SKM-1 (cell line): ENCODE measurements at regions not wholly inside any gene's neighbourhood (a gene's known extent, or its start where the extent isn't known, plus 50 kb on each side); places are given as distances from the start of the nearest gene placed in this dataset.

Experiments used
- DNase-seq: peaks from one replicate; lab custom pipeline; 2025; ENCODE audit not compliant: unreplicated experiment; lab: John Stamatoyannopoulos, UW

DNA sequence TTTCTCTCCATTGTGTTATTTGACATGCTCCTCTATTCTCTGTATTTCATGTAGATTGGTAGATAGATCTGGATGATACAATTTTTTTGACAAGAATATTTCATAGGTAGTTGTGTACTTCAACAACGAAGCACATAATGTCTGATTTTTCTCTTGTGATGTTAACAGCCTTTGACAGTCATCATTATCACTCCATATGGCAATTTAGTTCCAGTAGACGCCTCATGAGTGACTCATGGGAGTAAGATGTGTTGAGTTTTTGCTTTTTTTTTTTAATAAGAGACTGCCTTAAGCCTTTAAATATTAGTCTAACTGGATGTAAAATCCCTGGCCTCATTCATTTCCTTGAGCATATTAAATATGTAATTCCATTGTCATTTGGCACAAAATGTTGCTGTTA lies 123.5 kb upstream of the ZNF32 start:
- no peak for DNase-seq

GRCh38 chr10:43771675-43772074 lies 123.0 kb upstream of the ZNF32 start:
- DNase-seq = no peak

GRCh38 chr10:43765516-43765915 lies 116.8 kb upstream of the ZNF32 start:
- no peak for DNase-seq

DNA sequence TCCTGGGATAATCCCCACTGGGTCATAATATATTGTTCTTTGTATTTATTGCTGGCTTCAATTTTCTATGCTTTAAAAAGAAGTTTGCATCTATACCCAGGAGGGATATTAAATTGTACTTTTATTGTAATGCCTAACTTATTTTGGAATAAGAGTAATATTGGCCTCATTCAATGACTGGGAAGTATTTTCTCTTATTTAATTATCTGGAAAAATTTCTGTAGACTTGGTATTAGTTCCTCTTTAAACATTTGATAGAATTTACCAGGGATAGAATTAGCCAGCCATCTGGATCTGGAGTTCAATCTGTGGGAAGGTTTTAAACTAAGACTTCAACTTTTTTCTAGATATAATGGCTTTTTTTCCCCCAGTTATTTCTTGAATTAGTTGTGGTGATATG lies 115.2 kb upstream of the ZNF32 start:
- DNase-seq = no peak

DNA sequence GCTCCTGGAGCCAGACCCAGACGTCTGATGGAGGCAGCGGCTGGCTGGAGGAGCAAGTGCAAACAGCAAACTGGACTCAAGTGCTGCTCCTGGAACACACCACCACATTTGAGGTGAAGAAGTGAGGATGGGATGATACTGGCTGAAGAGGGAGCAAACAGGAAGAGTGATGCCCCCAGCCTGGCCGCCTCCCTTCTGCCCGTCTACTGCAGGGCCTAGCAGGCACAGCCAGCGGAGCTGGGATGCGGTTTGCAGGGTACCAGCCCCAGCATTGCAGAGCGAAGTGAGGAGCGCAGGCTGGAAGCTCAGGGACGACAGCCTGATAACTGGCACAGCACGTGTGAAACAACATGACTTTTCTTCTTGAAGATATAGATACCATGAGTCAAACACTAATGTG lies 111.8 kb upstream of the ZNF32 start:
- DNase-seq = no peak

GRCh38 chr10:43759216-43759615 lies 110.5 kb upstream of the ZNF32 start:
- no peak for DNase-seq

DNA sequence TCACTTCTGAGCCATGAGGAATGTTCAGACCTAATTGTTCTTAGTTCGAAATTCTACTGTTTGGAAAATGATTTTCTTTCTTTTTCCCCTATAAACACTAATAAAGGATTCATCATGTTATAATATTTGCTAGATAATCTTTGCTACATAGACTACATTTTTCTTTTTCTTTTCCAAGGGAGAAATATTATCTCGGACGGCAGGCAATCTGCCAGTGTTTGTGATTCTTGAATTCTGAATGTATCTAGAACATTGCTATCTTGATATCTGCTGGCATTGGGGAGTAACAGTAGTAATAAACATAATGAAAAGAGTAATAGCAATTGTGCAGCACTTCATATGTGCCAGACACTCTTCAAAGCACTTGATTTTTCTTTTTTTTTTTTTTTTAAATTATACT lies 107.7 kb upstream of the ZNF32 start:
- DNase-seq = no peak

DNA sequence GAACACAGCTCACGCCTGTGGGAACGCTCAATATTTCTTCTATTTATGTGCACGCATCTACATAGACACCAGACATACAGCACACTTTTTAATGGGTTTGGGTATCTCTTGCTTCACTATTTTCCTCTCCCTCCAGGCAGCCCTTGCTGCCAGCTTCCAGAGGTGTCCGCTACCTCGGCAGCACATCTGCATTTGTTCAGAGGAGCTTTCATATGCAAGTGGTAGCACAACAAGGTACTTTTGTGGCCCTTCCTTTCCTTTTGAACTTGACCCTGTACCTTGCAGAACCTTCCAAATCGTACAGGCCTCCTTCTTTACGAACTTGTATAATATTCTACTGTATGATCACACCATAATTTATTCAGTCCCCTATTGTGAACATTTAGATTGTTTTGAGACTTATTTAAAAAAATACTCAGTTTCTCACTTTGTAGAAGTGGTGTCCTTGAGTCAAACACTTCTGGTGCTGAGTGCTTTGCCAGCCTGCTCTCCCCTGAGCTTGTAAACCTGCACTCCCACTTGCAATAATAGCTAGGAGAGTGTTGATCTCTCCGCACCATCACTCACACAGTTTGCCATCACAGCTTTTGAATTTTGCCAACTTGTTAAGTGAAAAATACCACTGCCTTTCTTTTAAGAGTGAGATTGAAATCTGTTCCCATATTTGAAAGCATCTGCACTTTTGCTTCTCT lies 106.0 kb upstream of the ZNF32 start:
- DNase-seq = no peak

DNA sequence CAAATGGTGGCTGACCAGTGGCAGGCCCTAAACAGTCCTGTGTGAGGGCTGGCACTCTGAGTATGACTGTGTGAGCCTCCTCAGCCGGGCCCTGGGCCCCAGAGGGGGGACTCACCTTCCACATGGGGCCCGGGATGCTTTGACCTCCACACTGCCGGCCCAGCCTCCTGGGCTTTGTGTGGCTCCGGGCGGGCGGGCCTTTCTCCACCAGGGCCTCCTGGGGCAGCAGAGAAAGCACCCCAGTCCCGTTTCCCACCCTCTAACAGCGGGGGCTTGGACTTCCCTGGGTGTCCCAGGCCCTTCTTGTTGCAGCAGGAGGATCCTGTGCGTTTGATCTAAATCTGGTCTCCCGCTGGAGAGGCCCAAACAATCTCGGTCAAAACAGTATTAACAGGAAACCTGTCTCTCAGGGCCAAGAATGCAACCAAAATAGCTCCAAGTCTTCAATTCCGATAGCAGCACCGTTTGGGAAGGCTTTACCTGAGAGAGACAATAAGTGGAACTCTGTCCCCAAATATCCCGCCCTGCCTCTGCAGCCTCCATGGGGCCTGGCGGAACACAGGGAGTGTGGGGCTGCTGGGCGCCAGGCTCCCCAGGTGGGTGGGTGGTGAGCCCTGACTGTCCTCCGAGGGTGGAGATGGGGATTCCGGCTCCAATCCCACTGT lies 104.8 kb upstream of the ZNF32 start:
- DNase-seq = no peak

DNA sequence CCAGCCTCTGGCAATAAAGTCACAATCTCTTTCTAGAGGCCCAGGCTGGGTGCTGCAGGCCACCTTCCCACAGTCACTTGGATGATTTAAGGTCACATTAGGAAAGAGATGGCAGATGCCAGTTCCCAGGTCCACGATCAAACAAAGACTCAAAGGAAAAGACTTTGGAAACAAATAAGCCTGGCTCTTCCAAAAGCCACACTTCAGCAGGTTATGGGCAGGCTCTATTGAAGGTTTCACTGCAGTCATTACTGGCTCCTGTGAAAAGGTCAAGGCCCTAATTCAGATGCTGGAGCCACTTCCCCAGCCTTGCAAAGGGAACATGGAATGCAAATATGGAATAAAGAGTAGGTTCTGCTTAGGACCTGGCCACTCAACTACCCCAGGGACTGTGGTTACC lies 104.0 kb upstream of the ZNF32 start:
- DNase-seq = no peak

DNA sequence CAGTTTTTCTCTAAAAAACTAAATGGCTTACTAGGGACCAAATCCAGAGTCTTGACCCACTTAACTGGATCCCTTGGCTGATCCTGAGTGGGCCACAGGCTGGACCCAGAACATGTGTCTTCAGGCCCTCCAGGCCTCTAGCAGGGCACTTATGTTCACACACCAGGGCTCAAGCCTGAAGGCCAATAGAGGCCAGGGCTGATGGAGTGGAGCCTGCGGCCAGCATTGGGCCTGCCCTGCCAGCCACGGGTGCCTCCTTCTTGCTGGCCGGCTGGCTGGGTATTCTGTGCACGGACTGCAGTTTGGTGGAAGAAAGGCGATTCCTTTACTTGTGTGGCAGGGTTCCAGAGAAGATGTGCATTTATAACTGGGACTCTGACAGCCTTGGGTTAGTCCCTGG lies 103.0 kb upstream of the ZNF32 start:
- no peak for DNase-seq

DNA sequence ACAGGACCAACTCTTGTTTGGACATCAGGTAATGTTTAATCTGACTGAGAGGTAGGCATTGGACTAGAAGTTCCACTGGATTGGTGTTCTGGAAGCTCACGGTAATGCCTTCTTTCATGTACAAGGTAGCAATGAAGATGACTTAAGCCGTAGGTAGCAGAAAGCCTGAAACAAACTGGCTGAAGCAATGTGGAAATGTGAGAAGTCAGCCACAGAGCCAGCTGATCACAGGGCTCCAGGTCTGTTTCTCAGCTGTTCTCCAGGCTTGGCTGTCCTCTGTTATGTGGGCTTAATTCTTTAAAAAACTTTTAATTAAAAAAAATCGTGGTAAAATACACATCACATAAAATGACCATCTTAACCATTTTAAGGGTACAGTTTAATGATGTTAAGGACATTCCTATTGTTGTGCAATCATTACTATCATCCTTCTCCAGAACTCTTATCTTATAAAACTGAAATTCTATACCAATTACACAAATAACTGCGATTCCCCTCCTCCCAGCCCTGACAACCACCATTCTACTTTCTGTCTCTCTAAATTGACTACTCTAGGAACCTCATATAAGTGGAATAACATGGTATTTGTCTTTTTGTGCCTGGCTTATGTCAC lies 101.4 kb upstream of the ZNF32 start:
- no peak for DNase-seq

GRCh38 chr10:43749145-43749576 lies 100.5 kb upstream of the ZNF32 start:
- DNase-seq = no peak

DNA sequence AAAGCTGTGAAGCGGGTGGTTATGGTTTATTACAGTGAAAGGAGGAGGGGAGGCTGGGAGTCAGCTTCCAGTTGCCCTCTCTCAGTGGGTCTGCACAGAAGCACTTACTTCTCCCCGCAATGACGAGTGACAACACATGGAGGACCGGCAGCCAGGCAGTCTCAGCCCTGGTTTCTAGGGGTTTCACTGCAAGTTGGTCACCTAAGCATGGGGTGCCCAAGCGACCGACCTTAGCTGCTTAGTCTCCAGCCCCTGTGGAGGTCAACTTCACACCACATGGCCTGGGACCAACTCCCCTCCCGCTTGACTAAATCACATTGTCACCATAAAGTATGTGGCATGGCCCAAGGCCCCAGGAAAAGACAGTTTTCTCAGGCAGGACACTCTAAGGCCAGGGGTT lies 99.9 kb upstream of the ZNF32 start:
- DNase-seq = no peak

DNA sequence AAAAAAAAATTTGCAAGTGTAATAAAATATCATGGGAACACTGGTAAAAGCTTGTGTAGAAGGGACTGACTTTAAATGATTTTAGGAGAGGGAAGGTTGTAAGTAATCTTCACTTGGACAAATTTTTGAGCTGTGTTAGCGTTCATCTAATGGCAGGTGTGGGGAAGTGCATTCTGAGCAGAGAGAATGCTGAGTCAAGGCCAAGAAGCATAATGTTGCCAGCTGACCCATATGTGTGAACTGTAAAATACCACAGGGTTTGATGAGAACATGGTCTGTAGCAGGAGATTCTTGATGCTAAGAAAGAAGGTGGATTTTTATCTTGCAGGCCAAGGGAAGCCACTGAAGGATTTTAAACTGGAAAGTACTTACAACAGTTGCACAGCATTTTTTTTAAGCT lies 98.2 kb upstream of the ZNF32 start:
- no peak for DNase-seq

- DNase-seq = no peak
Observed at GRCh38 chr10:43739161-43739560, 90.5 kb upstream of the ZNF32 start.

DNA sequence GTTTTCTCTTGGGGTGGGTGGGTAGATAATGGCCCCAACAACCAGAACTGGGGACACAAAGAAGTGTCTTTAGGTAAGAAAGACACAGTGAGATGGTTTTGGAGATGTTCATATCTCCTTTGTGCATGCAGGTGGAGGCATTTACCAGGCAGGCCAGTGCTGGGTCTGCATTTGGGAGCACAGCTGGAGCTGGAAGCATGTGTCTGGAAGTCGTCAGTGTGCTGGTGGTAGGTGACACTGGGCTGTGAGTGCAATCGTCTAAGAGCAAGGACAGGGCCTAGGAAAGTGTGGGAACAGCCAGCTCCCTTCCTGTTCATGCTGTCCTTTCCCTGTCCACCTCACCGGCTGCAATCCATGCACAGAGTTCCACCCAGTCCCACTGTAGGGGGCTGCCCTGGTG lies 88.3 kb upstream of the ZNF32 start:
- DNase-seq = no peak

DNA sequence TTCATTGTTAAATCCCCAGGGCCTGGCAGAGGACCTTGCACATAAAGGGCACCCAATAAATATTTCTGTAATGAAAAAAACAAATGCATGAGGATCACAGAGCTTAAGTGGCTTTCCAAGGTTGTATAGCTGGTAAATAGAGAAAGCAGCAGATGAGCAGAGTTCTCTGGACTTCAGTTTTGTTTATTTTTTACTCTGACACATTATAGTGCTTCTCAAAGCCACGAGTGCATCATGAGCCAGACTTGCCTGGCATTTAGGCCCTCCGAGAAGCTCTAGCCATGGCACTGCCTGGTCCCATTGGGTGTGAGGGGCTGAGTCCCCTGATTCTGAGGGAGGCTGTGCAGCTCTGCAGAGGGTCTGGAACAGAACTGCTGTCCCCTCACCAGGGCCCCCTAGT lies 87.2 kb upstream of the ZNF32 start:
- DNase-seq = no peak

DNA sequence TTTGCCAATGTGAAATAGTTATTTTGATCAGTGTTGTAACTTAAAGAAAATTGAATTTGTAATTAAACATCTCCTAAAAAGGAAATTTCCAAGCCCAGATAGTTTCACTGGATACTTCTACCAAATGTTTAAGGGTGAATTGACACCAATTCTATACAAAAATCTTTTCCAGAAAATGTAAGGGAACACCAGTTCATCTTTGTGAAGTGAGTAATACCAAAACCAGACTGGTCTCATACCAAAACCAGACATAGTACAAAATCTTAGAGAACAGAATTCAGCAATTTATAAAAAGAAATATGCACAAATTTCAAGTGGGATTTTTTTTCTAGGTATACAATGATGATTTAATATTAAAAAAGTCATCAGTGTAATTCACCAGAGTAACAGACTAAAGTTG lies 86.0 kb upstream of the ZNF32 start:
- no peak for DNase-seq

DNA sequence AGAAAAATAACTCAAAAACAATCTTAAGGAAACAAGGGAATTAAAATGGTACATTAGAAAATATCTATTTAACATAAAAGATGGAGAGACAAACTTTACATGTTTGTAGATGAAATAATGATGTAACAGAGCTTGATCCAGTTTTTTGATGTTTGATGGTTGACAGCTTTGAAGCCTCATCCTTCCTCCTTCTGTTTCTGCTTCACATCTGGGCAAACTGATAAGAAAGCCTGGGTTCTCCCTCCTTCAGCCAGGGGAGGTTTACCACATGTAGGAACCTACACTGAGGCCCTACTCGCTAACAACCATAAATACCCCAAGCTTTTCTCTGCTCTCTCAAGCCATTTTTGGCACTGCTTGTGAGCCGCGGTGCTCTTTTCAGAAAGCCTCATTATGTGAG lies 82.8 kb upstream of the ZNF32 start:
- no peak for DNase-seq

GRCh38 chr10:43728425-43728824 lies 79.7 kb upstream of the ZNF32 start:
- DNase-seq = no peak

DNA sequence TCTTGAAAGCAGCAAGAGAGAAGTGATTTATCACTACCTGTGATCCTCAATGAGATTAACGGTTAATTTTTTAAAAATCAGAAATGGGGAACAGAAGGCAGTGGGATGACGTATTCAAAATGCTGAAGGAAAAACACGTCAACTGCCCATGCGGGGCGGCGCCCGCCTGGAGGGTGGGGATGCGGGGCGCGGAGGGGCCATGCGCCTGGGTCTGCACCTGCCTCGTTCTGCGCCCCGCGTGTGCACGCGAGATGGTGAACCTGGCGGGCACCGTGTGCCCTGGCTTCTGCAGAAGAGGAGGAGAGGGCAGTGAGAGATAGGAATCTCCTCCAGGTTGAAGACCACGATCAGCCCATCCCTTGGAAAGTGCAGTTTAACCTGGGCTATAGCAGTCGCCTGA lies 79.3 kb upstream of the ZNF32 start:
- no peak for DNase-seq

- DNase-seq = no peak
Observed at GRCh38 chr10:43715334-43715733, 66.7 kb upstream of the ZNF32 start.
